Esophagus muscularis mucosa (tissue), 4 donors: ENCODE measurements at regions not wholly inside any gene's neighbourhood (a gene's known extent, or its start where the extent isn't known, plus 50 kb on each side); places are given as distances from the start of the nearest gene placed in this dataset.

Experiments used
- DNase-seq: peaks from one replicate; pipeline ENCODE4 v3.0.0-alpha.2; 2017; ENCODE audit errors: extremely low spot score
- H3K27ac ChIP-seq, 4 donors: fragments of 200-600 bp; sonication (generic); replicated peaks in 1 of 4; 1 replicate in 3 of 4; 2 replicates in 1 of 4; pipeline ENCODE4 v1.5.1; 2016 to 2019; ENCODE audit warnings: mild to moderate bottlenecking in 1 of 4
- H3K27me3 ChIP-seq, 4 donors: fragments of 200-600 bp; sonication (generic); one replicate each; pipeline versions ENCODE4 v1.5.1 to v1.6.0; 2016 to 2019
- H3K36me3 ChIP-seq, 4 donors: fragments of 200-600 bp; sonication (generic); one replicate each; pipeline ENCODE4 v1.5.1; 2016 to 2019
- H3K4me1 ChIP-seq, 4 donors: fragments of 200-600 bp; sonication (generic); one replicate each; pipeline ENCODE4 v1.5.1; 2016 to 2019
- H3K4me3 ChIP-seq, 4 donors: fragments of 200-600 bp; sonication (generic); 1 replicate in 2 of 4; 2 replicates in 2 of 4; pipeline ENCODE4 v1.5.1; 2016 to 2019; ENCODE audit warnings: mild to moderate bottlenecking in 4 of 4, moderate library complexity in 1 of 4
- H3K9me3 ChIP-seq, 4 donors: fragments of 200-600 bp; sonication (generic); 1 replicate in 3 of 4; 2 replicates in 1 of 4; pipeline ENCODE4 v1.5.1; 2016 to 2019
- EP300 ChIP-seq: sonication (generic); formaldehyde crosslinking; IDR thresholded peaks from one replicate; pipeline ENCODE4 v1.6.1; 2017; ENCODE audit warnings: antibody characterized with exemption
- POLR2A ChIP-seq: fragments of 450-650 bp; IDR thresholded peaks from one replicate; pipeline ENCODE4 v1.6.1; 2017; ENCODE audit warnings: antibody characterized with exemption, moderate library complexity, mild to moderate bottlenecking, low read depth
- POLR2AphosphoS5 ChIP-seq, 2 donors: sonication (generic); formaldehyde crosslinking; IDR thresholded peaks; one replicate each; pipeline ENCODE4 v1.6.1; 2017; ENCODE audit warnings: antibody characterized with exemption in 2 of 2
- WGBS: methylation state at CpG from one replicate; pipeline ENCODE4 v1.1.5; 2018; 5-methylcytosine and 5-hydroxymethylcytosine counted together
- intact Hi-C: fragments of 100-400 bp; cut with DNase I; formaldehyde crosslinking; loops from one replicate; pipeline ENCODE4 v1.15.1; 2023
- TF ChIP-seq, protein P1 (sequence below), 3 experiments: fragments of 200-600 bp in 2 of 3; fragments of 450-650 bp in 1 of 3; sonication (generic) in 2 of 3; IDR thresholded peaks; one replicate each; pipeline ENCODE4 v1.5.1; 2017 to 2019; ENCODE audit warnings: antibody characterized with exemption in 3 of 3, mild to moderate bottlenecking in 2 of 3, moderate library complexity in 1 of 3

DNA sequence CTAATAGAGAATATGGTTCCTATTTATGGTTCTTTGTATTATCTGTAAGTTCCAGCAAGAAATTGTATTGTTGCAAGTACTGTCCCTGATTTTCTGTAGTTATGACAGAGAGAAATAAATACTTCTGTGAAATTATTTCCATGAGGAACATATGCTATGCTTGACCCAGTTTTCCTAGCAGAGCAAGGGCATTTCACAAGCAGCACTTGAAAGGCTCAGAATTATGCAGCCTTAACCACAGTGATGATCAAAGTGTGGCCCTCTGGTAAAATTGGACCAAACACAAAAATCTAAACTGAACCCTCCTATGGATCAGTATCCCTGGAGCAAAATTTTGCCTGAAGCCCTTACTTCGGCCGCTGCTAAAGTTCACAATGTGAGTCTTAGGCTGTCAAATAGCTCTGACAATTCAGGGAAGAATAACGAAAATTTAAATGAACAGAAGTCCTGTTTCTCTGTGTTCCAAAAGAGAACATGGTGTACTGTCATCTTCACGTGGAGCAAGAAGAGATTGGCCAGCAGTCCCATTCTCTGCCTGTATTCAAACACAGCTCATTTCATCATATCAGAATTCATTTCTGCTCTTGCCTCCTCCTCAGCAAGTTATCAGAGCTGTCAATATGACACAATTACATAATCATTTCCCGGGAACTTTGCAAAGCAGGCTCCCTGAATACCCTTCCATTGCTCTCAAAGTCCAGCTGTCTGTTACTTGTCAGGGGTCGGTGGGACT lies 471.9 kb downstream of the RPS29 start:
- peaks cover 0 to 31% (median 26%) of the 10 kb centered on the region in 4 donors for H3K4me1 ChIP-seq
- no peaks in the 10 kb centered on the region for H3K36me3 ChIP-seq
- peak overlapping the region; percentile 66 to 81 (median 74) for H3K27ac ChIP-seq
- DNase-seq = no peak
- H3K27me3 ChIP-seq = no peaks in the 10 kb centered on the region
- TF ChIP-seq, protein P1, sequence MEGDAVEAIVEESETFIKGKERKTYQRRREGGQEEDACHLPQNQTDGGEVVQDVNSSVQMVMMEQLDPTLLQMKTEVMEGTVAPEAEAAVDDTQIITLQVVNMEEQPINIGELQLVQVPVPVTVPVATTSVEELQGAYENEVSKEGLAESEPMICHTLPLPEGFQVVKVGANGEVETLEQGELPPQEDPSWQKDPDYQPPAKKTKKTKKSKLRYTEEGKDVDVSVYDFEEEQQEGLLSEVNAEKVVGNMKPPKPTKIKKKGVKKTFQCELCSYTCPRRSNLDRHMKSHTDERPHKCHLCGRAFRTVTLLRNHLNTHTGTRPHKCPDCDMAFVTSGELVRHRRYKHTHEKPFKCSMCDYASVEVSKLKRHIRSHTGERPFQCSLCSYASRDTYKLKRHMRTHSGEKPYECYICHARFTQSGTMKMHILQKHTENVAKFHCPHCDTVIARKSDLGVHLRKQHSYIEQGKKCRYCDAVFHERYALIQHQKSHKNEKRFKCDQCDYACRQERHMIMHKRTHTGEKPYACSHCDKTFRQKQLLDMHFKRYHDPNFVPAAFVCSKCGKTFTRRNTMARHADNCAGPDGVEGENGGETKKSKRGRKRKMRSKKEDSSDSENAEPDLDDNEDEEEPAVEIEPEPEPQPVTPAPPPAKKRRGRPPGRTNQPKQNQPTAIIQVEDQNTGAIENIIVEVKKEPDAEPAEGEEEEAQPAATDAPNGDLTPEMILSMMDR (IDR thresholded peaks at IDR 0.05) = no peak
- no peak for TF ChIP-seq POLR2A
- peak; percentile 69 for TF ChIP-seq EP300
- TF ChIP-seq POLR2AphosphoS5 (IDR thresholded peaks at IDR 0.05) = peak; percentile 52 to 56
- 48% methylated on average over 6 of the region's 6 CpGs for WGBS
- H3K4me3 ChIP-seq = no peak overlapping the region
- no peaks in the 10 kb centered on the region for H3K9me3 ChIP-seq
- intact Hi-C loops = no loop called here

DNA sequence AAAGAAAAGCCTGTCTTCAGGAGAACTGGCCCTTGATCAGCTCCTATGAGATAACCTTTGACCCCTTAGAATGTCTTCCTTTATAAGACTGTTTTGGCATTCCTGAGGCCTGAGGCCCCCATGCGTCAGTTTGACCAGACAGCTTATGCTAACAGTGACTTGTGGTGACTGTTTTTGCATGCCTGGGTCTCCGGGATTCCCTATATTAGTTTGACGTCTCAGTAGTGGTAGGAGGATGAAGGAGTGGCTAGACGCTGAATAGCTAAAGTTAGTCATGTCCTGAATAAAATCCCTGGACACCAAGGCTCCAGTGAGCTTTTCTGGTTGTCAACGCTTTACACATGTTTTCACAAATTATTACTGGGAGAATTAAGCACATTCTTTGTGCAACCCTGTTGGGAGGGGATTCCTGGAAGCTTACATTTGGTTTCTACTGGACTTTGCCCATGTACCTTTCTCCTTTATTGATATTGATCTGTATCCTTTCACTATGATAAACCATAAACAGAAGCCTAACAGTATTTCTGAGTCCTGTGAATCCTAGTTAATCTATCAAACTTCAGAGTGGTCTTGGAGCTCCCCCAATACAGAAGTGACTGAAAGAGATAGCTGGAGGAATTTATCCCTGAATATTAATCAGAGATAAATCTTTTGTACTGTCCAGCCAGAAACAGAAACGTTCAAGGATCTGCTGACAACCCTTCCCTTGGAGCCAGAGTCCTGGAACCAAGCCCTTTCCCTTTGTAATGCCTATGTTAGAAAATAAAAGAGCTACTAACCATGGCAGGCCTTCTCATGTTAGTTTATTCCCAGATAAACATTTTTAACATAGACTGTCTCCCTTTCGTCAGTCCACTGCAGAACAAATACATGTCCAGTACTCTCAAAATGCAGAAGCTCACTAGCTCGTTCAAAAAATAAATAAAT lies 479.2 kb downstream of the RPS29 start:
- WGBS = 34% methylated on average over 8 of the region's 8 CpGs
- TF ChIP-seq POLR2A (no peak), EP300 (no peak), POLR2AphosphoS5 (IDR thresholded peaks at IDR 0.05) (no peak)
- TF ChIP-seq, protein P1 (IDR thresholded peaks at IDR 0.05) = no peak
- Histone ChIP-seq H3K4me1 (peaks cover 0 to 20% (median 16%) of the 10 kb centered on the region in 4 donors), H3K4me3 (no peak overlapping the region), H3K36me3 (no peaks in the 10 kb centered on the region), H3K9me3 (no peaks in the 10 kb centered on the region), H3K27ac (peak overlapping the region; percentile 9 to 51 (median 23)), H3K27me3 (no peaks in the 10 kb centered on the region)
- no peak for DNase-seq
- intact Hi-C loops = no loop called here

DNA sequence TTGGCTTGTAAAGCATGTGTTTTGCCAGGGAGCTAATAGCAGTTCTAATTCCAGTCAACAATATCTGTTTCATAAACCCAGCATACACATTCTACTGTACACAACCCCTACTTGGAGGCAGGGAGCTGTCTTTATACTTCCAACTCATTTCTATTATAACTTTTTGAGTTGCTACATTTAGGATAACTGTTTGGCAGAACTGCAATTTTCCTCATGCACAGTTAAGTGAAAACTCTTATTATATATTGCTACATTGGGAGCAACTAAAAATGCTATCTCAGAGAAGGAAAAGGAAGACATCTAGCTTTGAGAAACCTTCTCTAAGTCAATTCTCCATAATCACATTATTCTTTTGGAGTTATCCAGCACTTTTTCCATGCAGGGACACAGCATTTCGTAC lies 480.2 kb downstream of the RPS29 start:
- WGBS = 78% methylated on average over 1 of the region's 1 CpG
- H3K4me3 ChIP-seq = no peak overlapping the region
- peaks cover 0 to 20% (median 16%) of the 10 kb centered on the region in 4 donors for H3K4me1 ChIP-seq
- H3K27ac ChIP-seq = no peak overlapping the region
- no peaks in the 10 kb centered on the region for H3K27me3 ChIP-seq
- TF ChIP-seq EP300 (no peak), POLR2A (no peak)
- TF ChIP-seq, protein P1 (IDR thresholded peaks at IDR 0.05) = no peak
- H3K36me3 ChIP-seq = no peaks in the 10 kb centered on the region
- intact Hi-C loops = no loop called here
- DNase-seq = no peak
- H3K9me3 ChIP-seq = no peaks in the 10 kb centered on the region

DNA sequence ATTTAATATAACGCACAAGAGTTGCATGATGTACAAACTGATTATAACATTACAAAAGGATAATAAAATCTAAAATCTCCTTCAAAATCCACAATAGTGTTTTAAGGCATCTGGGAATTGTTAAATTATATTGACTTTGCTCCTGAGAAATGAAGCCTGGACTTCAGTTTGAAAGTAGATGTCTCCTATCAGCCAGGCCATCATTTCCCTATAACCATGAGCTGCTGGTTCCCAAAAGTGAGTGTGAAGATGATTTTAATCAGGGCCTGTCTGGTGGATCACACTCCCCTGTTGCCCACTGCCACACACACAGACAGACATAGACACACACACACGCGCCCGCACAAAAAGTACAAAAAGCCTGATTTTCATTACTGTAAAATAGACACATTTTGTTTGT lies 480.7 kb downstream of the RPS29 start:
- peaks cover 0 to 20% (median 16%) of the 10 kb centered on the region in 4 donors for H3K4me1 ChIP-seq
- no peak for TF ChIP-seq POLR2AphosphoS5 (IDR thresholded peaks at IDR 0.05)
- TF ChIP-seq, protein P1 (IDR thresholded peaks at IDR 0.05) = no peak
- no peak for TF ChIP-seq EP300
- no peak for TF ChIP-seq POLR2A
- 93% methylated on average over 4 of the region's 4 CpGs for WGBS
- no peaks in the 10 kb centered on the region for H3K36me3 ChIP-seq
- no peaks in the 10 kb centered on the region for H3K9me3 ChIP-seq
- intact Hi-C loops = no loop called here
- no peak overlapping the region for H3K4me3 ChIP-seq
- no peak overlapping the region for H3K27ac ChIP-seq
- no peaks in the 10 kb centered on the region for H3K27me3 ChIP-seq
- no peak for DNase-seq
